ENCODE measurements at regions not wholly inside any gene's neighbourhood (a gene's known extent, or its start where the extent isn't known, plus 50 kb on each side); places are given as distances from the start of the nearest gene placed in this dataset.

DNA sequence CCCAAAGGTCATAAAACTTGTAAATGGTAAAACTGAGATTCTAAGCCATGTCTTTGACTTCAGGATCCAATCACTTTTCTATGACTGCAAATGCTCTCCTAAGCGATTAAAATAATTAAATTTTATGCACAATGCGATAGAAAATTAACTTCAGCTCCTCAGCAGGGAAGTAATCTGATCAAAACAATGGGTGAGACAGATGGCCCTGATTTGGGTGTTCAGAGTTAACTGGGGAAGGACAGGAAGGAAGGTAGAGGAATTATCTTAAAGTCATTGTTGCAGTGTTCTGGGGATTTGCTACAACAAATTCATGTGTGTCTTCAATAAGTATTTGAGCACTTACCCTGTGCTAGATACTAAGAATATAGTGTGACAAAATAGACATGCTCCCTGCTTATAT lies 446.0 kb upstream of the MEX3C start:
- intact Hi-C loops (cut with micrococcal nuclease): no loop called here

DNA sequence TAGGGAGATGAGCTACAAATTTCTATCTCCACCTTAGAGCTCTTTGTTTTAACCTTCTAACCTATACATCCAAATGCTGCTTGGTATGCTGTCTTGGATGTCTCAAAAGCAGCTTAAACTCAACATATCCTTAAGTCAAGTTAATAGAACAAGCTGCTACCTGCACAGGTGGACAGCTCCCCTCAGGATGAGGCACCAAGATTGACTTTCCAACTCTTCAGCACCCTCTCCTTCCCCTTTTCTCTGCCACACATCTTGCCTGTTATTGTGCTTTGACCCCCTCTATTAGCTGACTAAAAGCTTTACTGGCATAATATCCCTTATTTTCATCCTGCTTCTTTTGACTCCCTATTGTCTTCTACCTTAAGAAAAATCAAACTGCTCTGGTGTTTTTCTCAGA lies 448.1 kb upstream of the MEX3C start:
- intact Hi-C loops (cut with micrococcal nuclease): no loop called here

DNA sequence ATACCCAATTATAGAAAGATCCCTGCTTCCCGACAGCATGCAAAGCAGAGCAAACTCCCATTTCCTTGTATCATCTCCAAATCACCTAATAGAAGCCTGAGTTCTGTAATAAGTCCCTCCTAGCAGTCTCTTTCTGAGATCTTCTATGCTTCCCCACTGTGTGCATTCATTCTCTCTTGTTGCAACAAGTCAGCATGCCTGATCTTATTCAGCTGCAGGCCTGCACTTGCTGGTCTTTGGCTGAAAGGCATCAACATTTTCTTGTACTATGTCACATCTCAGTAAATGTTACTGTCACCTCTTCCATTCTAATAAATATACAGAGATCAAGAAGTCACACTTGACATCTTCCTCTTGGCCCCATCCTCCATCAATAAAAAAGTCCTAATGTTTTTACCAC lies 449.9 kb upstream of the MEX3C start:
- intact Hi-C loops (cut with micrococcal nuclease): no loop called here

GRCh38 chr18:51647942-51648341 lies 450.5 kb upstream of the MEX3C start:
- intact Hi-C loops (cut with micrococcal nuclease): no loop called here

DNA sequence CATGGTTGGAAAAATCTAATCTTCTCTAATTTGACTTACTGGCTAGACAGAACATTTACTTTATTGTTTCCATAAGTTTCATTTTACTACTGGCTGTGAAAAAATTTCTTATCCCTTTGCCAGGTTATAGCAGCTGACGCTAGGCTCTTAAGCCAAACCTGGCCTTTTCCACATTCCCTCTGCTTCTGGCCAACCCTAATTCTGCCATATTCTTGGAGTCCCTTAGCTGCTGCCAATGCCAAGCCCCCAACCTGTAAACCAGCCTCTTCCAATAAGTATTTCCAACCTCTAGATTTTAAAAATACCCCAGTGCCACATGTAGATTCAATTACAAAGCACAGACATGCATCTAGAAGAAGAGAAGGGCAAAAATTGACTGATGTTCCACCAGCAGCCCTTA lies 452.3 kb upstream of the MEX3C start:
- intact Hi-C loops (cut with micrococcal nuclease): no loop called here

DNA sequence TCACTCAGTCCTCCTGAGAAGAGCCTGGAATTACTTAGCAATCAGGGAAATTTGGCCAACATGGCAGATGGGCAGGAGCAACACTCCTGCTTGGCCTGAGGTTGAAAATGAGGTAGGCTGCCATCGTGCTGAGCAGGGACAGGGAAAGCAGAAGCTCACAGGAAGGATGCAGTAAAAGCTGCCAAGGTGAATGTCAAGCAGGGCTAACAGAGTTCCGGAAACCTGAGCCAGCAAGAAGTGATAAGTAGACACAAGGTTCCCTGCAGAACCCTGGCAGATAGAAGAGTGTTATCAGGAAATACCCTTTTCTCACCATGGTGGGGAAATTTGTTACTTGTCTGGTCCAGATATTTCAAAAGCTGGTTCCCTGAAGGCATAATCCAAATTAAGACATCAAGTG lies 454.3 kb upstream of the MEX3C start:
- intact Hi-C loops (cut with micrococcal nuclease): no loop called here

- intact Hi-C loops (cut with micrococcal nuclease): no loop called here
Observed at GRCh38 chr18:51653507-51654213, 456.2 kb upstream of the MEX3C start.

GRCh38 chr18:51654488-51655326 lies 457.2 kb upstream of the MEX3C start:
- intact Hi-C loops (cut with micrococcal nuclease): no loop called here

DNA sequence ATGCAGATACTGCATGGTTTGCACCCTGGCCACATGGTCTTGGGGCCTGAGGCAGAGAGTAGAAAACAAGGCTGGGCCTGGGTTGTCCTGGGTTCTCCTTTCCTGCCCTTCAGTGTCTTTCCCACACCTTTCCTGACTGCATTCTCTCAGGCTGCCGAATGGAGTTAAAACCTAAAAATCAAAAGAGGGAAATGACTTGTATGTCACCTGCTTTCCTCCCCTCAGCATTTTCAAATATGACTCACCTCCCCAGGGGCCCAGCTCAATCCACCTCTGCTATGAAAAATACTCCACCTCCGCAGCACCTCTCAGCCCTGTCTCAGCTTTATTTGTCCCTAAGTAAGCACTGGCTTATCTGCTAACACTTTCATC lies 457.8 kb upstream of the MEX3C start:
- intact Hi-C loops (cut with micrococcal nuclease): no loop called here

DNA sequence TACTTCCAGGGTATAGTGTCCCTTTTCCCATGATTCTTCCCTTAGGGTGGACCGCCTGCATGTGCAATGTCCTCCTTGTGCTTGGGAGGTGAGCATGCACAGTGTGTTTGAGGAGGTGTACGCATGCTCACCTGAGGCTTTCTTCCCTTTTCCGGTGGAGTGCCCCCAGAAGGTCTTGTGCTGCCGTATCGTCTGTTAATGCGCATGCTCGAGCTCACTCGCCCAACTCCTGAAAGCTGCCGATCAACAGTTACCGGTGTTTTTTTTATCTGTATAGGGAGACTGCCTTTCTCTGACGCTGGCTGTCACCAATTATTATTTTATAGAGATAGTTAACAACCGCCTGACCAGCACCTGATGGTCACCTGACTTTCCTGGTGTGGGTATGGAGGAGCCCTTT lies 458.8 kb upstream of the MEX3C start:
- intact Hi-C loops (cut with micrococcal nuclease): no loop called here

GRCh38 chr18:51658436-51658835 lies 461.0 kb upstream of the MEX3C start:
- intact Hi-C loops (cut with micrococcal nuclease): no loop called here

DNA sequence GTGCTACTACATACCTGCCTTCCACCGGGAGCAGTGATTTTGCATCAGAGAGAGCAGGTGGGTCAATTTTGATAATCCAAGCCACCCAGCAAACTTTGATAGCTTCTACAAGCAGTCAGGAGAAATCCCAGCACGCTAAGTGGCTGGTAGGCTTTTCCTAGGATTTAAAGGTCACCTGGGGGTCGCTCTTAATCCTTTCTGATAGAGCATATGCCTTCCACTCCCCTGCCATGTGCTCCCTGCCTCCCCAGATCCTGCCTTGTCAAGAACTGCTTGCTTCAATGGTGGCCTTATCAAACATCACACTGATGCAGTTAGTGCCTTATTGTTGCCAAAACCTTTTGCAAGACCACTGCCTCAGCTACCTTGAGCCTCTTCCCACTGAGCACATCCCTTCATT lies 462.3 kb upstream of the MEX3C start:
- intact Hi-C loops (cut with micrococcal nuclease): loop anchor here (10.0 kb wide), 2 partner anchors 835 to 1035 kb away; partner anchors contain the start of gene MRO

DNA sequence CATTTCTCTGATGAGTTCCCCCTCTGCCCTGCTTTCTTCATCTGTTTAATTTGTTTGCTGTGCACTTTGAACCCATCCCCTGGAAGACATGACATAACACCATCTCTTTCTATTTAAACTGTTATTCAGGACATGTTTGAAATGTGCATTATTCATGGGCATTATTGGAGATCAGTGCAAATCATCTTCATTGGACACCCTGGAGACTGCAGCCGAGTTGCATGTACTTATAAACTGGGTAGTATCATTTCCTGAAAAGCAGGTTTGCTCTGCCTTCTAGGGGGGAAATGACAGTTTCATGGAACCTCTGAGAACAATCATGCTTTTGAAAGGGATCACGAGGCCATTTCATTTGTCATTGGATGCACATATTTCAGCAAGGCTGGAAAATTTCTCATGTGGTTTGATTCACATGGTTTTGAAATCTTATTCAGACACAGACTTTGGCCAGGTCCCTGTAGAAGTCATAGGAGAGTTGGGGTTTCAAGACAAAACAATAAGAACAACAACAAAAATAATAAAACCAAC lies 462.8 kb upstream of the MEX3C start:
- intact Hi-C loops (cut with micrococcal nuclease): loop anchor here (10.0 kb wide), 2 partner anchors 835 to 1035 kb away; partner anchors contain the start of gene MRO

- intact Hi-C loops (cut with micrococcal nuclease): loop anchor here (10.0 kb wide), 2 partner anchors 839 to 1031 kb away; partner anchors contain the start of gene MRO
Observed at GRCh38 chr18:51664236-51664635, 466.8 kb upstream of the MEX3C start.

GRCh38 chr18:51666763-51667191 lies 469.3 kb upstream of the MEX3C start:
- intact Hi-C loops (cut with micrococcal nuclease): loop anchor here (10.0 kb wide), 2 partner anchors 842 to 1028 kb away; partner anchors contain the start of gene MRO

DNA sequence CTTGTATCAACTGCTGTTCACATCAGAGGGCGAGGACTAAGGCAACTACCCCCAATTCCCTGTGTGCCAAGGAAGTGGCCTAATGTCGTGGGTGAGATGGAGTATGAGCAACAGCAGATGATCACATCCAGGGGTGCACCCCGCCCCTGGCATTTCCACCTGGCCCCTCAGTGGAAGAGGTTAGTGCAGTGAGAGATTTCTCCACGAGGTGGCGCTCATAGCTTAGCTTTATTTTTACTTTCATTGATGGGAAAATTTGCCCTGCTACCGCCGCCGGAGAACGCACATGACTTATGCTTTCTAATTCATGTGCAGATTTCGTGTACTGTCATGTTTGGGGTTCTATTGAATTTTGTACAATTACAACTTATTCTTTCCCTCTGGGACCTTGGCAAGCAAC lies 470.6 kb upstream of the MEX3C start:
- intact Hi-C loops (cut with micrococcal nuclease): loop anchor here (1.0 to 10.0 kb wide), 4 partner anchors 558 to 1027 kb away; partner anchors contain the start of gene MRO

DNA sequence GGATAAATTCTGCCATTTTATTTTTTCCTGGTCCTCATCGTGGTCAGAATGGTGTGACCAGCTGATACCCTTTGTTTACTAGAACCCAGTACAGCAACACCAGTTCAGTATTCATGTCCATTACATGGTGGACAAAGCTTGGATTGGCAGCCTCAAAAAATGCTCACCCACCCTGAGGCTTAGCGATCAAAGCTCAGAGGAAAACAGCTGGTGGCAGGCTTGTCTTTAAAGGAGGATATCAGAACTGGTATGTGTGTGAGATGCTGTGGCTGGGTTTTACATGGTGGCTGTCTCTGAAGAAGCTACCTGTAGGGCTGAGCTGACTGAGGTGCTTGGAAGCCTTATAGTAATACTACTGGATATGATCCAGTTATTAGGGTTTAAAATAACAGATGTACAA lies 471.1 kb upstream of the MEX3C start:
- intact Hi-C loops (cut with micrococcal nuclease): loop anchor here (1.0 to 10.0 kb wide), 4 partner anchors 558 to 1026 kb away; partner anchors contain the start of gene MRO

DNA sequence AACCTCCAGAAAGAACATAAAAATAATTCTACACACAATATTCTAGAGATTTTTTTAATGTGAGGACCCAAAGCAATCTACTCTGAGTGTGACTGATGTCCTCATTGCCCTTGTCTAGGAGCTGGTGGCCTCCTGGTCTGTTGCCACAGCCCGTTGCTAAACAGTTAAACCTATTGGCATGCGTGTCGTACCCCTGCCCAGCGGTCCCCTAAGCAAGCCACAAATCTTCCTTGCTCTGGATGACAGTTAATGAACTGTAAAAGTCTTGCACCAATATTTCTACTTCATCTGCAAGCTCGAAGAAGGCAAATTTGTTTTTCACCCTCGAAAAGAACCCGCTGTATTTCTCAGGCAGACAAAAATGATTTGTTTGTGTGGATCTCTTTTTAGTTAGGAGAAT lies 489.1 kb upstream of the MEX3C start:
- intact Hi-C loops (cut with micrococcal nuclease): no loop called here

- intact Hi-C loops (cut with micrococcal nuclease): no loop called here
Observed at GRCh38 chr18:51687845-51688585, 490.5 kb upstream of the MEX3C start.

- intact Hi-C loops (cut with micrococcal nuclease): no loop called here
Observed at GRCh38 chr18:51692612-51693011, 495.1 kb upstream of the MEX3C start.

GRCh38 chr18:51711298-51711889 lies 513.9 kb upstream of the MEX3C start:
- intact Hi-C loops (cut with micrococcal nuclease): no loop called here

Measured in T-helper 1 cell treated with Interleukin-12 subunit alpha and Interleukin-12 subunit beta and Interleukin-4 antibody, amounts not matched to agents 30 ng/mL and 1 ng/mL, for 36 hours (primary cell).